ENCODE measurements at regions not wholly inside any gene's neighbourhood (a gene's known extent, or its start where the extent isn't known, plus 50 kb on each side); places are given as distances from the start of the nearest gene placed in this dataset.
"Not testable (repeated sequence)": the region's sequence is repeated elsewhere in the genome, so short reads cannot be mapped to it uniquely, and the experiment has no call there.

DNA sequence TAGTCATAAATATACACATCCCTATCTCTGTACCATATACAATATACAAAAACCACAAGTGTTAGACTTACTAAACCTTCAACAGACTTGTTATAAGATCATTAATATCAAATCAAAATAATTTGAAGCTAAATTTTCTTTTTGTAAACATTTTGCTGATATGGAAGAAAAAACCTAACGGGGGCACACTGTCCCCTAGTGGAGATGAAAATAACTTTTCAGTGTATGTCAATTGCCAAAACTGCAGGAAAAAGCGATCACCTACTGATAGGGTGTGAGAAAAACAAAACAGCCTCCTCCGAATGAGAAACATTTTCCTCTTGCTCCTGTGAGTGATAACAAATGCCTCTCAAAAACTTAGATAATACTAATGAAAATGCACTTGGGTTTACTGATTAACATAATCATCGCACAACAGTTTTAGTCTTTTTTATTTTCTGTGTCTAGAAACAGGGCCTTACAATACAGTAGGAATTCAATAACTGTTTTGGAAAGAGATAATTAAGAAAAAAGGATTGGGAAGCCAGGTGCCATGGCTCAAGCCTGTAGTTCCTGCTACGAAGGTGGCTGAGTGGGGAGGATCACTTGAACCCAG is 322.7 kb downstream of the CRPPA start:
- Histone ChIP-seq H3K36me3 (ENCODE audit: control insufficient read depth in 1 of 2, insufficient read depth in 2 of 2, low read length in 2 of 2) (no peaks in the 10 kb centered on the region), H3K9ac (ENCODE audit: low read depth in 1 of 2, low read length in 2 of 2) (no peak overlapping the region), H3K4me1 (ENCODE audit: control insufficient read depth in 1 of 2, insufficient read depth in 2 of 2, low read length in 2 of 2) (no peaks in the 10 kb centered on the region), H3K4me3 (ENCODE audit: low read depth in 1 of 2, low read length in 2 of 2) (no peak overlapping the region), H3K27me3 (ENCODE audit: control insufficient read depth in 1 of 2, insufficient read depth in 2 of 2, low read length in 2 of 2) (no peaks in the 10 kb centered on the region), H3K27ac (ENCODE audit: low read depth, low read length) (no peak overlapping the region), H3K9me3 (ENCODE audit: control insufficient read depth in 1 of 2, low read length in 2 of 2) (no peaks in the 10 kb centered on the region)

DNA sequence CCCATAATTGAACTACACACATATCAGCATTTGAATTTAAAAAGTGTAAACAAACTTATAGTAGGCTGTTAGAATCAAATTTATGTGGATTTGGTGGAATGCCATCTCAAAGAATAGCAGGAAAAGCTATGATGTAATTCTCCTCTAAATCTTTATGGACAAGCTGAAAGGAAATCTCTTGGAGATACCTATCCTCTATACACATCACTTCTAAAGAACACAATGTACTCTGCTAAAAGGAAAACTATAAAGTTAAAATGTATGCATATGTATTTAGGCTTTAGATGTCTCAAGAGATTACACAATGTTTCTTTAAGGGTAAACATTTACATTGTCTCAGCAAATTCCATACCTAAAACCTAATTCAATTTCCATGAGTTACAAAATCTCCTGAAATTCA is 323.3 kb downstream of the CRPPA start:
- Histone ChIP-seq H3K27ac (ENCODE audit: low read depth, low read length) (no peak overlapping the region), H3K9me3 (ENCODE audit: control insufficient read depth in 1 of 2, low read length in 2 of 2) (no peaks in the 10 kb centered on the region), H3K27me3 (ENCODE audit: control insufficient read depth in 1 of 2, insufficient read depth in 2 of 2, low read length in 2 of 2) (no peaks in the 10 kb centered on the region), H3K36me3 (ENCODE audit: control insufficient read depth in 1 of 2, insufficient read depth in 2 of 2, low read length in 2 of 2) (no peaks in the 10 kb centered on the region), H3K9ac (ENCODE audit: low read depth in 1 of 2, low read length in 2 of 2) (no peak overlapping the region), H3K4me3 (ENCODE audit: low read depth in 1 of 2, low read length in 2 of 2) (no peak overlapping the region), H3K4me1 (ENCODE audit: control insufficient read depth in 1 of 2, insufficient read depth in 2 of 2, low read length in 2 of 2) (no peaks in the 10 kb centered on the region)

DNA sequence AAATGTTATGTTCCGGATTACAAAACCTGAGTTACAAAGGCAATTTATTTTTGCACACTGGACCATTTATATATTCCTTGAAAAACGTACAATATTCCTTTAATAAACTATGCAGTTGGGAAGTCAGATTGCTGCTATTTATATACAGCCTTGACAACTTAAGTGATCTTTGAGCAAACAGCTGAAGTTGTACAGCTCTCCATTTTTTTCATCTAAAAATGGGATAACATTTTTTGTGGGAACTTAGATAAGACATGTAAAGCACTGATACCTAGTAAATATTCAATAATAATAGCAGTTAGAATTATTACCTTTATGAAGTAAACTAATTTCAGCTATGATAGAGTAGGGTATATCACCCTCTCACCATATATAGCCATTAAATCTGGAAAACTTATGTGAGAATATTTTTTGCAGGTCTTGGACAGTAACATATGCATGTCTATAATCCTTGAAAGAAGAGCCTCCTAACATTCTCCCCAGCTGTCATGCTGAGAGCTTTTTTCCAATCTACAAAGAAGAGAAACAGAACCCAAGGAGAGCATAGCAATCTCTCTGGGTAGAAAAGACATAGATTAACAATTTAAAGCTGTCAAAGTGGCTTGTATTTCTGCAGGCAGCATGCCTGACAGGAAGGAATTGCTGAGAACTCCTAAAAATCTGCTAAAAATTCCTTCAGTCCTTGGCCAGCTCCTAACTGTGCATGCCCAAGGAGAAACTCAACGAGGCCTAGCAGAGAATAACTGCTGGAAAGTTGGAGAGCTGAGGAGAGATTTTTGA is 326.0 kb downstream of the CRPPA start:
- Histone ChIP-seq H3K9ac (ENCODE audit: low read depth in 1 of 2, low read length in 2 of 2) (no peak overlapping the region), H3K27me3 (ENCODE audit: control insufficient read depth in 1 of 2, insufficient read depth in 2 of 2, low read length in 2 of 2) (no peaks in the 10 kb centered on the region), H3K4me1 (ENCODE audit: control insufficient read depth in 1 of 2, insufficient read depth in 2 of 2, low read length in 2 of 2) (no peaks in the 10 kb centered on the region), H3K27ac (ENCODE audit: low read depth, low read length) (no peak overlapping the region), H3K9me3 (ENCODE audit: control insufficient read depth in 1 of 2, low read length in 2 of 2) (no peaks in the 10 kb centered on the region), H3K4me3 (ENCODE audit: low read depth in 1 of 2, low read length in 2 of 2) (no peak overlapping the region), H3K36me3 (ENCODE audit: control insufficient read depth in 1 of 2, insufficient read depth in 2 of 2, low read length in 2 of 2) (no peaks in the 10 kb centered on the region)

DNA sequence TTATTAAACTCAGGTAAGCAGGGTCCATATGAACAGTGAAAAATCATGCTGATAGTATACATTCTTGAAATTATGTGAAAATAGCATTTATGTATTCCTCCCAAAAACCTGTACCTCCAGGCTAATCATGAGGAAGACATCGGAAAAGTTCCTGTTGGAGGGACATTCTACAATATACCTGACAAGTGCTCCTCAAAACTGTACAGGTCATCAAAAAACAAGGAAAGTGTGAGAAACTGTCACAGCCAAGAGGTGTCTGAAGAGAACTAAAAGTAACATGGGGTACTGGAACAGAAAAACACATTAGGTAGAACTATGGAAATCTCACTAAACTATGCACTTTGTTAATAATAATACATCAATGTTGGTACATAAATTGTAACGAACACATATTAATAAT is 326.7 kb downstream of the CRPPA start:
- H3K4me1 ChIP-seq (ENCODE audit: control insufficient read depth in 1 of 2, insufficient read depth in 2 of 2, low read length in 2 of 2) = no peaks in the 10 kb centered on the region
- no peaks in the 10 kb centered on the region for H3K36me3 ChIP-seq (ENCODE audit: control insufficient read depth in 1 of 2, insufficient read depth in 2 of 2, low read length in 2 of 2)
- no peak overlapping the region for H3K27ac ChIP-seq (ENCODE audit: low read depth, low read length)
- no peak overlapping the region for H3K9ac ChIP-seq (ENCODE audit: low read depth in 1 of 2, low read length in 2 of 2)
- no peak overlapping the region for H3K4me3 ChIP-seq (ENCODE audit: low read depth in 1 of 2, low read length in 2 of 2)
- H3K27me3 ChIP-seq (ENCODE audit: control insufficient read depth in 1 of 2, insufficient read depth in 2 of 2, low read length in 2 of 2) = no peaks in the 10 kb centered on the region
- H3K9me3 ChIP-seq (ENCODE audit: control insufficient read depth in 1 of 2, low read length in 2 of 2) = no peaks in the 10 kb centered on the region

DNA sequence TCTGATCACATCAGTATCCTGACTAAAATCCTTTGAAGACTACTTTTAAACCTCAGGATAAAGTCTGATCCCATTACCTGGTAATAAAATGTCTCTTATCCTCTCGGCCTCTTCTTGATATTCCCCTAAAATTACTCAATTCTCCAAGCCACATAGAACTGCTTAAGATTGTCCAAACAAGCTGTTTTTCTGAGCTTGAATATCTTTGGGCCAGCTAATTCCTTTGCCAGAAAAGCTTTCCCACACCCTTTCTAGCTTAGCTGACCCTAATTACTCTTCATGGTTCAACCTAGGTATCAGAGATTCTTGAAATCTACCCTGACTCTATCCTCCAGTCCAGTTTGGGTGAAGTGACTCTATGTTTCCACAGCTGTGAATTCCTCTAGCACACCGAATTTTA is 328.6 kb downstream of the CRPPA start:
- no peak overlapping the region for H3K27ac ChIP-seq (ENCODE audit: low read depth, low read length)
- H3K9ac ChIP-seq (ENCODE audit: low read depth in 1 of 2, low read length in 2 of 2) = no peak overlapping the region
- H3K27me3 ChIP-seq (ENCODE audit: control insufficient read depth in 1 of 2, insufficient read depth in 2 of 2, low read length in 2 of 2) = no peaks in the 10 kb centered on the region
- no peak overlapping the region for H3K4me3 ChIP-seq (ENCODE audit: low read depth in 1 of 2, low read length in 2 of 2)
- no peaks in the 10 kb centered on the region for H3K4me1 ChIP-seq (ENCODE audit: control insufficient read depth in 1 of 2, insufficient read depth in 2 of 2, low read length in 2 of 2)
- no peaks in the 10 kb centered on the region for H3K9me3 ChIP-seq (ENCODE audit: control insufficient read depth in 1 of 2, low read length in 2 of 2)
- H3K36me3 ChIP-seq (ENCODE audit: control insufficient read depth in 1 of 2, insufficient read depth in 2 of 2, low read length in 2 of 2) = no peaks in the 10 kb centered on the region

DNA sequence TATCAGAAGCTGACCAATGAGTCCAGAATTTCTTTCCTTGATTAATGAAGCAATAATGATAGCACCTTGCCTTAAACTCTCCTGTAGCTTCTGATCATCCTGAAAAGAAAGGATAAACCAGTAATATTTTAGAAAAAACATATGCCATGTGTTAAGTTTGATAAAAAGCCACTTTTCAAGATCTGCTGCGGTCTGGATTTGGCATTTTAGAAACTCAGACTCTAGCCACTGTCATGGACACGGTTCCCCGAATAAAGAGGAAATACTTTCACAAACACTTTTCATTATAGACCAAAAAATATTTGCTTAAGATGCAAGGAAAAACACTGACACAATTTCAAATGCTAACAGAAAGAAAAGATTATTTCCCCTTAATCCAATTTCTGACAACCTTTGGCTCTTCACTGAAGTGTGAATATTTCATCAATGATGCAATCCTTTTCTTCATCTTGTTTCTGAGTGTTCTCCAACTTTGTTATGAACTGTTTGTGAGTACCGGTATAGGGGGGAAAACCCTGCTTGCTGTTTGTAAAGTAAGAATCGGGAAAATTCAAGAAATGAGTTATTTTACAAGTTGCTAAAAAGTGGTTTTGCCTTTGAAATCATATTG is 329.5 kb downstream of the CRPPA start:
- H3K36me3 ChIP-seq (ENCODE audit: control insufficient read depth in 1 of 2, insufficient read depth in 2 of 2, low read length in 2 of 2) = no peaks in the 10 kb centered on the region
- no peaks in the 10 kb centered on the region for H3K4me1 ChIP-seq (ENCODE audit: control insufficient read depth in 1 of 2, insufficient read depth in 2 of 2, low read length in 2 of 2)
- no peak overlapping the region for H3K27ac ChIP-seq (ENCODE audit: low read depth, low read length)
- no peaks in the 10 kb centered on the region for H3K27me3 ChIP-seq (ENCODE audit: control insufficient read depth in 1 of 2, insufficient read depth in 2 of 2, low read length in 2 of 2)
- H3K4me3 ChIP-seq (ENCODE audit: low read depth in 1 of 2, low read length in 2 of 2) = no peak overlapping the region
- H3K9me3 ChIP-seq (ENCODE audit: control insufficient read depth in 1 of 2, low read length in 2 of 2) = no peaks in the 10 kb centered on the region
- no peak overlapping the region for H3K9ac ChIP-seq (ENCODE audit: low read depth in 1 of 2, low read length in 2 of 2)

DNA sequence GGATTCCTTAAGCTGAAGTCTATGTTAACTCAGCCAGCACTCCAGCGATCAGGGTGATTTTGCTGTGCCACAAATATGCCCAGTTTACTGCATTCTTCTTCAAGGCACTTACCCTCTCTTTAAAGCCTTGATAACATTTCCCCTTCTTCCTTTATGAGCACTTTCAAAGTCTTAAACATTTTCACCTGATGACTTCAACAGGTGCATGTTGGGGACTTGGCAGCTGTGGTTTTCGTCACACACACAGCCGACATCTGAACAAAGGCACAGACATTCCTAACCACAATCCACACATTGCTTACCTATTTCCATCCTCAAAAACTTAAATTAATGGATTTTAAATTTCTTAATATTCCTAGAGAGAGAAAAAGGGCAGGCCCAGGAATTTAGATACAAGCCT is 331.5 kb downstream of the CRPPA start:
- no peaks in the 10 kb centered on the region for H3K4me1 ChIP-seq (ENCODE audit: control insufficient read depth in 1 of 2, insufficient read depth in 2 of 2, low read length in 2 of 2)
- H3K9ac ChIP-seq (ENCODE audit: low read depth in 1 of 2, low read length in 2 of 2) = no peak overlapping the region
- no peak overlapping the region for H3K27ac ChIP-seq (ENCODE audit: low read depth, low read length)
- no peak overlapping the region for H3K4me3 ChIP-seq (ENCODE audit: low read depth in 1 of 2, low read length in 2 of 2)
- H3K9me3 ChIP-seq (ENCODE audit: control insufficient read depth in 1 of 2, low read length in 2 of 2) = no peaks in the 10 kb centered on the region
- no peaks in the 10 kb centered on the region for H3K27me3 ChIP-seq (ENCODE audit: control insufficient read depth in 1 of 2, insufficient read depth in 2 of 2, low read length in 2 of 2)
- H3K36me3 ChIP-seq (ENCODE audit: control insufficient read depth in 1 of 2, insufficient read depth in 2 of 2, low read length in 2 of 2) = no peaks in the 10 kb centered on the region

DNA sequence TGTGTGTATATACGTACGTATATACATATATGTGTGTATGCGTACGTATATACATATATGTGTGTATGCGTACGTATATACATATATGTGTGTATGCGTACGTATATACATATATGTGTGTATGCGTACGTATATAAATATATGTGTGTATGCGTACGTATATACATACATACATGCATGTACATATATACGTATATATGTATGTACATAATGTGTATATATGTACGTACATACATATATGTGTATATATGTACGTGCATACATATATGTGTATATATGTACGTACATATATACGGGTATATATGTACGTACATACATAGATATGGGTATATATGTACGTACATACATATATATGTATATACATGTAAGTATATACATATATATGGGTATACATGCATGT is 332.1 kb downstream of the CRPPA start:
- no peak overlapping the region for H3K9ac ChIP-seq (ENCODE audit: low read depth in 1 of 2, low read length in 2 of 2)
- no peak overlapping the region for H3K27ac ChIP-seq (ENCODE audit: low read depth, low read length)
- no peak overlapping the region for H3K4me3 ChIP-seq (ENCODE audit: low read depth in 1 of 2, low read length in 2 of 2)
- H3K36me3 ChIP-seq (ENCODE audit: control insufficient read depth in 1 of 2, insufficient read depth in 2 of 2, low read length in 2 of 2) = no peaks in the 10 kb centered on the region
- no peaks in the 10 kb centered on the region for H3K4me1 ChIP-seq (ENCODE audit: control insufficient read depth in 1 of 2, insufficient read depth in 2 of 2, low read length in 2 of 2)
- no peaks in the 10 kb centered on the region for H3K27me3 ChIP-seq (ENCODE audit: control insufficient read depth in 1 of 2, insufficient read depth in 2 of 2, low read length in 2 of 2)
- H3K9me3 ChIP-seq (ENCODE audit: control insufficient read depth in 1 of 2, low read length in 2 of 2) = no peaks in the 10 kb centered on the region

DNA sequence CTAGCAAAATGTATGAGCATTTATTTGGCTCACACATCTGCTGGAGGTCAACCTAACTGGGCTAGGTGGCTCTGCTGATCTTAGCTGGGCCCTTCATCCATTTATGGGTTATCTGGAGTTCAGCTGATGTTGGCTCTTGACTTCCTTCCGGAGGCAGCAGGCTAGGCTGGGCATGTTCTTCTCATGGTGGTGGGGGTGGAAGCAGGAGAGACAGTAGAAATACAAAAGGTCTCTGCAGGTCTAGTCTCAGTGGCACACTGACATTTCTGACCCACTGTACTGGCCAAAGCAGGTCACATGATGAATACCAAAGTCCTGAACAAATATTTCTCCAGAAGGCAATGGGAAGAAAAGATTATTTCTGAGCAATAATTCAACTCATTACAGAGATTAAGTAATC is 334.6 kb downstream of the CRPPA start:
- no peaks in the 10 kb centered on the region for H3K9me3 ChIP-seq (ENCODE audit: control insufficient read depth in 1 of 2, low read length in 2 of 2)
- no peak overlapping the region for H3K9ac ChIP-seq (ENCODE audit: low read depth in 1 of 2, low read length in 2 of 2)
- H3K36me3 ChIP-seq (ENCODE audit: control insufficient read depth in 1 of 2, insufficient read depth in 2 of 2, low read length in 2 of 2) = no peaks in the 10 kb centered on the region
- no peak overlapping the region for H3K27ac ChIP-seq (ENCODE audit: low read depth, low read length)
- no peak overlapping the region for H3K4me3 ChIP-seq (ENCODE audit: low read depth in 1 of 2, low read length in 2 of 2)
- no peaks in the 10 kb centered on the region for H3K4me1 ChIP-seq (ENCODE audit: control insufficient read depth in 1 of 2, insufficient read depth in 2 of 2, low read length in 2 of 2)
- no peaks in the 10 kb centered on the region for H3K27me3 ChIP-seq (ENCODE audit: control insufficient read depth in 1 of 2, insufficient read depth in 2 of 2, low read length in 2 of 2)

DNA sequence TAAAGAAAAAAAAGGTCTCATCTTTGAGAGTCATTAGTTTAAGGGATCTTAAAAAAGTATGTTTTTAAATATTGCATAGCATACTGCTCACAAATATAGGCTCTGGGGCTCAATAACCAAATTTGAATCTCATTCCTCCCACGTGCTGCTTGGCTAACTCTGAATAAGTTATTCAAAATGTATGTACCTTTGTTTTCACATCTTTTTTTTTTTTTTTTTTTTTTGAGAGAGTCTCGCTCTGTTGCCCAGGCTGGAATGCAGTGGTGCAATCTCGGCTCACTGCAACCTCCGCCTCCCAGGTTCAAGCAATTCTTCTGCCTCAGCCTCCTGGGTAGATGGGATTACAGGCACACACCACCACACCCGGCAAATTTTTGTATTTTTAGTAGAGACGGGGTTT is 335.6 kb downstream of the CRPPA start:
- not testable (repeated sequence) for H3K27ac ChIP-seq (ENCODE audit: low read depth, low read length); H3K9ac ChIP-seq (ENCODE audit: low read depth in 1 of 2, low read length in 2 of 2); H3K27me3 ChIP-seq (ENCODE audit: control insufficient read depth in 1 of 2, insufficient read depth in 2 of 2, low read length in 2 of 2); H3K36me3 ChIP-seq (ENCODE audit: control insufficient read depth in 1 of 2, insufficient read depth in 2 of 2, low read length in 2 of 2); H3K9me3 ChIP-seq (ENCODE audit: control insufficient read depth in 1 of 2, low read length in 2 of 2); H3K4me1 ChIP-seq (ENCODE audit: control insufficient read depth in 1 of 2, insufficient read depth in 2 of 2, low read length in 2 of 2); H3K4me3 ChIP-seq (ENCODE audit: low read depth in 1 of 2, low read length in 2 of 2)

Measured in duodenal mucosa (tissue), 2 donors.